SK-N-MC (cell line): ENCODE measurements at regions not wholly inside any gene's neighbourhood (a gene's known extent, or its start where the extent isn't known, plus 50 kb on each side); places are given as distances from the start of the nearest gene placed in this dataset.

ENCODE experiments used
- EZH2 ChIP-seq: fragments of 200-600 bp; sonication (generic); IDR thresholded peaks from one replicate; pipeline ENCODE4 v1.6.1; 2017; ENCODE audit warnings: antibody characterized with exemption
- POLR2AphosphoS5 ChIP-seq: IDR thresholded peaks from 2 replicates; pipeline ENCODE4 v1.6.1; 2012; ENCODE audit warnings: mild to moderate bottlenecking, low read depth, low read length, borderline replicate concordance

- no peak for TF ChIP-seq EZH2
- no peak for TF ChIP-seq POLR2AphosphoS5
These were observed 166.5 kb upstream of the CADM1 start for GRCh38 chr11:115670538-115671205.
